ENCODE measurements at regions not wholly inside any gene's neighbourhood (a gene's known extent, or its start where the extent isn't known, plus 50 kb on each side); places are given as distances from the start of the nearest gene placed in this dataset.

DNA sequence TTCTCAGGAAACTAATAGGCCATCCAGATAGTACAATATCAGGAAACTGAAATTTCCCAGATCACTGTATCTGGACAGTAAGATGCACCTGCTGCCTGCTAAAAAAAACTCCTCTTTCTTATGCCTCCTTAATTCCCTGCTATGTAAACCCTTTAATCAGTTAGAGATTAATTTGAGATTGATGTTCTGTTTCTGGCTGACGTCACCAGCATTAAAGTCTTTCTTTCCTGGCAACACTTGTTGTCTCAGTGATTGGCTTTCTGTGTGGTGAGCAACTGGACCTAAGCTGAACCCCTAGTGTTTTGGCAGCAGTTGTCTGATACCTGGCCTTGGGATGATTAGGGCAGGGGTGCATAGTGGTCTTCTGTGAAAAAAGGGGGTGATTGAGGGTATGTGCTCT lies 175.8 kb downstream of the TENT4A start:
- ChIA-PET CTCF (no interaction called here), POLR2A (no interaction called here)
- ATAC-seq = no peak
- Histone ChIP-seq H3K4me1 (ENCODE audit: control insufficient read depth, insufficient read depth, low read length) (no peaks in the 10 kb centered on the region), H3K27me3 (ENCODE audit: control insufficient read depth, insufficient read depth, low read length) (no peaks in the 10 kb centered on the region), H3K9me3 (ENCODE audit: control insufficient read depth, insufficient read depth, low read depth, low read length) (no peaks in the 10 kb centered on the region), H3K27ac (ENCODE audit: low read length) (no peak overlapping the region), H3K4me3 (ENCODE audit: low read depth in 2 of 2, low read length in 2 of 2) (no peak overlapping the region), H3K36me3 (ENCODE audit: control insufficient read depth, insufficient read depth, low read length) (no peaks in the 10 kb centered on the region)
- DNase-seq (ENCODE audit: low read depth, low spot score) = no peak
- no TSS peak for BruUV-seq (replicated peaks)
- intact Hi-C loops (cut with micrococcal nuclease; ENCODE audit: unreplicated experiment) (no loop called here), in situ Hi-C loops (cut with HindIII; ENCODE audit: low pct_unique_long_range_greater_than_20kb, low sequenced_read_pairs) (no loop called here)
- no peak for TF ChIP-seq CTCF (IDR thresholded peaks at IDR 0.05)
- TF ChIP-seq, protein P1, sequence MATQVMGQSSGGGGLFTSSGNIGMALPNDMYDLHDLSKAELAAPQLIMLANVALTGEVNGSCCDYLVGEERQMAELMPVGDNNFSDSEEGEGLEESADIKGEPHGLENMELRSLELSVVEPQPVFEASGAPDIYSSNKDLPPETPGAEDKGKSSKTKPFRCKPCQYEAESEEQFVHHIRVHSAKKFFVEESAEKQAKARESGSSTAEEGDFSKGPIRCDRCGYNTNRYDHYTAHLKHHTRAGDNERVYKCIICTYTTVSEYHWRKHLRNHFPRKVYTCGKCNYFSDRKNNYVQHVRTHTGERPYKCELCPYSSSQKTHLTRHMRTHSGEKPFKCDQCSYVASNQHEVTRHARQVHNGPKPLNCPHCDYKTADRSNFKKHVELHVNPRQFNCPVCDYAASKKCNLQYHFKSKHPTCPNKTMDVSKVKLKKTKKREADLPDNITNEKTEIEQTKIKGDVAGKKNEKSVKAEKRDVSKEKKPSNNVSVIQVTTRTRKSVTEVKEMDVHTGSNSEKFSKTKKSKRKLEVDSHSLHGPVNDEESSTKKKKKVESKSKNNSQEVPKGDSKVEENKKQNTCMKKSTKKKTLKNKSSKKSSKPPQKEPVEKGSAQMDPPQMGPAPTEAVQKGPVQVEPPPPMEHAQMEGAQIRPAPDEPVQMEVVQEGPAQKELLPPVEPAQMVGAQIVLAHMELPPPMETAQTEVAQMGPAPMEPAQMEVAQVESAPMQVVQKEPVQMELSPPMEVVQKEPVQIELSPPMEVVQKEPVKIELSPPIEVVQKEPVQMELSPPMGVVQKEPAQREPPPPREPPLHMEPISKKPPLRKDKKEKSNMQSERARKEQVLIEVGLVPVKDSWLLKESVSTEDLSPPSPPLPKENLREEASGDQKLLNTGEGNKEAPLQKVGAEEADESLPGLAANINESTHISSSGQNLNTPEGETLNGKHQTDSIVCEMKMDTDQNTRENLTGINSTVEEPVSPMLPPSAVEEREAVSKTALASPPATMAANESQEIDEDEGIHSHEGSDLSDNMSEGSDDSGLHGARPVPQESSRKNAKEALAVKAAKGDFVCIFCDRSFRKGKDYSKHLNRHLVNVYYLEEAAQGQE (IDR thresholded peaks at IDR 0.05; ENCODE audit: insufficient read depth in 1 of 2, low read depth in 2 of 2, low read length in 1 of 2) = no peak
- TF ChIP-seq POLR2AphosphoS5 (IDR thresholded peaks at IDR 0.05; ENCODE audit: low read depth, low read length) = no peak
- TF ChIP-seq TCF7L2 (IDR thresholded peaks at IDR 0.05; ENCODE audit: low read depth, low read length) = no peak
- no peak for TF ChIP-seq SIN3A (IDR thresholded peaks at IDR 0.05; ENCODE audit: borderline replicate concordance, insufficient read depth, low read depth, low read length)

GRCh38 chr5:6899221-6899620 lies 186.0 kb downstream of the TENT4A start:
- Histone ChIP-seq H3K4me3 (ENCODE audit: low read depth in 2 of 2, low read length in 2 of 2) (no peak overlapping the region), H3K36me3 (ENCODE audit: control insufficient read depth, insufficient read depth, low read length) (no peaks in the 10 kb centered on the region), H3K27me3 (ENCODE audit: control insufficient read depth, insufficient read depth, low read length) (no peaks in the 10 kb centered on the region), H3K4me1 (ENCODE audit: control insufficient read depth, insufficient read depth, low read length) (no peaks in the 10 kb centered on the region), H3K27ac (ENCODE audit: low read length) (no peak overlapping the region), H3K9me3 (ENCODE audit: control insufficient read depth, insufficient read depth, low read depth, low read length) (no peaks in the 10 kb centered on the region)
- ChIA-PET CTCF (no interaction called here), POLR2A (no interaction called here)
- DNase-seq (ENCODE audit: low read depth, low spot score) (no peak), ATAC-seq (no peak)
- TF ChIP-seq TCF7L2 (IDR thresholded peaks at IDR 0.05; ENCODE audit: low read depth, low read length) = no peak
- BruUV-seq (replicated peaks) = no TSS peak
- in situ Hi-C loops (cut with HindIII; ENCODE audit: low pct_unique_long_range_greater_than_20kb, low sequenced_read_pairs) (no loop called here), intact Hi-C loops (cut with micrococcal nuclease; ENCODE audit: unreplicated experiment) (no loop called here)

GRCh38 chr5:6900247-6901227 lies 187.3 kb downstream of the TENT4A start:
- ChIA-PET CTCF (no interaction called here), POLR2A (no interaction called here)
- TF ChIP-seq SIN3A (IDR thresholded peaks at IDR 0.05; ENCODE audit: borderline replicate concordance, insufficient read depth, low read depth, low read length) = no peak
- no peak for TF ChIP-seq CTCF (IDR thresholded peaks at IDR 0.05)
- TF ChIP-seq, protein P1 (IDR thresholded peaks at IDR 0.05; ENCODE audit: insufficient read depth in 1 of 2, low read depth in 2 of 2, low read length in 1 of 2) = no peak
- no peak for TF ChIP-seq TCF7L2 (IDR thresholded peaks at IDR 0.05; ENCODE audit: low read depth, low read length)
- TF ChIP-seq POLR2AphosphoS5 (IDR thresholded peaks at IDR 0.05; ENCODE audit: low read depth, low read length) = no peak
- no peaks in the 10 kb centered on the region for H3K27me3 ChIP-seq (ENCODE audit: control insufficient read depth, insufficient read depth, low read length)
- DNase-seq (ENCODE audit: low read depth, low spot score) (no peak), ATAC-seq (no peak)
- in situ Hi-C loops (cut with HindIII; ENCODE audit: low pct_unique_long_range_greater_than_20kb, low sequenced_read_pairs) = no loop called here
- H3K9me3 ChIP-seq (ENCODE audit: control insufficient read depth, insufficient read depth, low read depth, low read length) = no peaks in the 10 kb centered on the region
- no peaks in the 10 kb centered on the region for H3K36me3 ChIP-seq (ENCODE audit: control insufficient read depth, insufficient read depth, low read length)
- intact Hi-C loops (cut with micrococcal nuclease; ENCODE audit: unreplicated experiment) = no loop called here
- no peak overlapping the region for H3K27ac ChIP-seq (ENCODE audit: low read length)
- BruUV-seq (replicated peaks) = no TSS peak
- no peaks in the 10 kb centered on the region for H3K4me1 ChIP-seq (ENCODE audit: control insufficient read depth, insufficient read depth, low read length)
- no peak overlapping the region for H3K4me3 ChIP-seq (ENCODE audit: low read depth in 2 of 2, low read length in 2 of 2)

Measured in Panc1 (cell line).